GM23248 (cell line): ENCODE measurements at regions not wholly inside any gene's neighbourhood (a gene's known extent, or its start where the extent isn't known, plus 50 kb on each side); places are given as distances from the start of the nearest gene placed in this dataset.

Experiments
- DNase-seq: peaks from one replicate; pipeline ENCODE4 v3.0.0-alpha.2; 2015
- H2AFZ ChIP-seq: fragments of 200-600 bp; sonication (generic); 2 replicates; pipeline ENCODE4 v1.6.1; 2016; ENCODE audit warnings: antibody characterized with exemption
- H3F3A ChIP-seq: fragments of 200-600 bp; sonication (generic); 2 replicates; pipeline ENCODE4 v1.6.1; 2016; ENCODE audit warnings: mild to moderate bottlenecking, antibody characterized with exemption, mixed run types; ENCODE audit not compliant: insufficient read depth
- H3K27ac ChIP-seq: fragments of 200-600 bp; sonication (generic); 2 replicates; pipeline ENCODE4 v1.5.1; 2016; ENCODE audit warnings: mild to moderate bottlenecking
- H3K27me3 ChIP-seq: fragments of 200-600 bp; sonication (generic); replicated peaks from 2 replicates; pipeline ENCODE4 v1.6.1; 2016; ENCODE audit warnings: mild to moderate bottlenecking; ENCODE audit not compliant: insufficient read depth
- H3K36me3 ChIP-seq: fragments of 200-600 bp; sonication (generic); 2 replicates; pipeline ENCODE4 v1.6.1; 2016; ENCODE audit warnings: low read depth, mild to moderate bottlenecking
- H3K4me1 ChIP-seq: fragments of 200-600 bp; sonication (generic); 2 replicates; pipeline ENCODE4 v1.6.1; 2016; ENCODE audit warnings: mild to moderate bottlenecking; ENCODE audit not compliant: insufficient read depth
- H3K4me2 ChIP-seq: fragments of 200-600 bp; sonication (generic); one replicate; pipeline ENCODE4 v1.6.1; 2016; ENCODE audit warnings: mild to moderate bottlenecking; ENCODE audit not compliant: unreplicated experiment
- H3K4me3 ChIP-seq: fragments of 200-600 bp; sonication (generic); 2 replicates; pipeline ENCODE4 v1.5.1; 2016; ENCODE audit warnings: mild to moderate bottlenecking
- H3K79me2 ChIP-seq: fragments of 200-600 bp; sonication (generic); 2 replicates; pipeline ENCODE4 v1.6.1; 2016; ENCODE audit warnings: mild to moderate bottlenecking; ENCODE audit not compliant: insufficient read depth
- H3K9ac ChIP-seq: fragments of 200-600 bp; sonication (generic); 2 replicates; pipeline ENCODE4 v1.6.1; 2016; ENCODE audit warnings: mild to moderate bottlenecking
- H3K9me2 ChIP-seq: fragments of 200-600 bp; sonication (generic); 2 replicates; pipeline ENCODE4 v1.6.1; 2016; ENCODE audit warnings: mixed run types, mild to moderate bottlenecking, moderate library complexity; ENCODE audit not compliant: insufficient read depth
- H3K9me3 ChIP-seq: fragments of 200-600 bp; sonication (generic); one replicate; pipeline ENCODE4 v1.6.1; 2017; ENCODE audit warnings: low read depth
- H4K20me1 ChIP-seq: fragments of 200-600 bp; sonication (generic); 2 replicates; pipeline ENCODE4 v1.6.0; 2016; ENCODE audit not compliant: insufficient read depth
- EZH2 ChIP-seq: fragments of 200-600 bp; sonication (generic); IDR thresholded peaks from 2 replicates; pipeline ENCODE4 v1.6.1; 2018; ENCODE audit warnings: antibody characterized with exemption, mild to moderate bottlenecking; ENCODE audit not compliant: insufficient read depth, poor library complexity, severe bottlenecking
- EZH2phosphoT487 ChIP-seq: fragments of 200-600 bp; sonication (generic); IDR thresholded peaks from 2 replicates; pipeline ENCODE4 v1.6.1; 2018; ENCODE audit warnings: antibody characterized with exemption, moderate library complexity, mild to moderate bottlenecking, low read depth; ENCODE audit not compliant: insufficient read depth
- WGBS, 2 experiments: methylation state at CpG; one replicate each; pipeline ENCODE4 v1.1.6; 2015 to 2017; ENCODE audit warnings: low lambda C conversion rate in 2 of 2, low coverage in 1 of 2; ENCODE audit errors: missing lambda C conversion rate in 2 of 2; 5-methylcytosine and 5-hydroxymethylcytosine counted together
- in situ Hi-C: fragments of 300-500 bp; cut with MboI; formaldehyde crosslinking; loops from 2 replicates; pipeline ENCODE4 v1.15.0; 2020

GRCh38 chr1:90562892-90563291, 154.2 kb downstream of the BARHL2 start:
- TF ChIP-seq EZH2 (no peak), EZH2phosphoT487 (no peak)
- Histone ChIP-seq H4K20me1 (no peaks in the 10 kb centered on the region), H3K9ac (no peak overlapping the region), H3K9me2 (no peaks in the 10 kb centered on the region), H2AFZ (no peak overlapping the region), H3F3A (no peaks in the 10 kb centered on the region), H3K27me3 (no peaks in the 10 kb centered on the region), H3K4me3 (no peak overlapping the region), H3K4me1 (no peaks in the 10 kb centered on the region), H3K79me2 (no peaks in the 10 kb centered on the region), H3K27ac (no peak overlapping the region), H3K4me2 (no peak overlapping the region), H3K9me3 (no peaks in the 10 kb centered on the region), H3K36me3 (no peaks in the 10 kb centered on the region)
- no peak for DNase-seq
- in situ Hi-C loops: no loop called here
- WGBS, 2 experiments: 21 to 27% methylated on average over 2 of the region's 2 CpGs

GRCh38 chr1:90561911-90562310, 155.2 kb downstream of the BARHL2 start:
- no peak overlapping the region for H2AFZ ChIP-seq
- no peak overlapping the region for H3K9ac ChIP-seq
- no peak for TF ChIP-seq EZH2
- no peak for TF ChIP-seq EZH2phosphoT487
- no peaks in the 10 kb centered on the region for H3K4me1 ChIP-seq
- H3K9me3 ChIP-seq: no peaks in the 10 kb centered on the region
- no peak for DNase-seq
- H3K79me2 ChIP-seq: no peaks in the 10 kb centered on the region
- no peak overlapping the region for H3K4me2 ChIP-seq
- in situ Hi-C loops: no loop called here
- H3F3A ChIP-seq: no peaks in the 10 kb centered on the region
- H4K20me1 ChIP-seq: no peaks in the 10 kb centered on the region
- H3K4me3 ChIP-seq: no peak overlapping the region
- WGBS, 2 experiments: 6 to 7% methylated on average over 3 of the region's 3 CpGs
- no peaks in the 10 kb centered on the region for H3K27me3 ChIP-seq
- no peak overlapping the region for H3K27ac ChIP-seq
- no peaks in the 10 kb centered on the region for H3K9me2 ChIP-seq
- no peaks in the 10 kb centered on the region for H3K36me3 ChIP-seq

GRCh38 chr1:90561103-90561783, 155.9 kb downstream of the BARHL2 start:
- H3K27me3 ChIP-seq: no peaks in the 10 kb centered on the region
- no peaks in the 10 kb centered on the region for H4K20me1 ChIP-seq
- H3K9ac ChIP-seq: no peak overlapping the region
- no peaks in the 10 kb centered on the region for H3F3A ChIP-seq
- 7 to 12% methylated on average over 7 of the region's 7 CpGs for WGBS, 2 experiments
- no peaks in the 10 kb centered on the region for H3K9me3 ChIP-seq
- H3K4me1 ChIP-seq: no peaks in the 10 kb centered on the region
- no peak overlapping the region for H3K27ac ChIP-seq
- no peaks in the 10 kb centered on the region for H3K79me2 ChIP-seq
- H3K4me2 ChIP-seq: no peak overlapping the region
- no peaks in the 10 kb centered on the region for H3K9me2 ChIP-seq
- H3K36me3 ChIP-seq: no peaks in the 10 kb centered on the region
- no peak for DNase-seq
- in situ Hi-C loops: no loop called here
- H3K4me3 ChIP-seq: no peak overlapping the region
- TF ChIP-seq EZH2 (no peak), EZH2phosphoT487 (no peak)
- no peak overlapping the region for H2AFZ ChIP-seq

GRCh38 chr1:90558754-90559378, 158.2 kb downstream of the BARHL2 start:
- DNase-seq: no peak
- TF ChIP-seq EZH2 (no peak), EZH2phosphoT487 (no peak)
- Histone ChIP-seq H3K9ac (no peak overlapping the region), H3K9me2 (no peaks in the 10 kb centered on the region), H3K36me3 (no peaks in the 10 kb centered on the region), H3K4me1 (no peaks in the 10 kb centered on the region), H3F3A (no peaks in the 10 kb centered on the region), H3K9me3 (no peaks in the 10 kb centered on the region), H3K27me3 (no peaks in the 10 kb centered on the region), H3K4me2 (no peak overlapping the region), H3K27ac (no peak overlapping the region), H3K79me2 (no peaks in the 10 kb centered on the region), H3K4me3 (no peak overlapping the region), H4K20me1 (no peaks in the 10 kb centered on the region), H2AFZ (no peak overlapping the region)
- in situ Hi-C loops: no loop called here
- WGBS, 2 experiments: 26 to 32% methylated on average over 6 of the region's 6 CpGs
